GM12865 (cell line): ENCODE measurements at regions not wholly inside any gene's neighbourhood (a gene's known extent, or its start where the extent isn't known, plus 50 kb on each side); places are given as distances from the start of the nearest gene placed in this dataset.

Experiments
- DNase-seq: peaks from one replicate; pipeline ENCODE4 v3.0.0; 2010; ENCODE audit warnings: low read depth
- H3K4me3 ChIP-seq: 2 replicates; pipeline ENCODE4 v1.5.1; 2011; ENCODE audit warnings: mild to moderate bottlenecking, low read depth, low read length, control low read depth
- TF ChIP-seq, protein P1 (sequence below): IDR thresholded peaks from 2 replicates; pipeline ENCODE4 v1.5.1; 2011; ENCODE audit warnings: low read length, control low read depth, low read depth, inconsistent platforms; ENCODE audit not compliant: insufficient read depth; ENCODE audit errors: missing control alignments

DNA sequence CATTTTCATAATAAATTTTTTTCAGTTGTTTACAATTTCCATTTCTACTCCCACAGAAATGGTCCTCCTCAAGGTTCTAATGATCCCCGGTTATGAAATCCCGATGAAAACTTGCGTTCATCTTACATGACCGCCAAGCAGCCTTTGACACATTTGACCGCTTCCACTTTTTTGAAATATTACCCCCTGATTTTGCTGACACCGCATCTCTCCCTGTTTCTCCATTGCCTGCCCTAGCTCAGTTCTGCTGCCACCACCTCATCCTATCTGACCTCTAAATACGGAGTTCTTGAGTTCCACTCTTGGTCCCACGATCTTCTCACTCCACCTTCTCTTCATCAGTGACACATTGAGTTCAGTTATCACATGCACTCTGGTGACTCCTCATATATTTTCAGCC is 74.1 kb downstream of the SLC35B3 start:
- no peak overlapping the region for H3K4me3 ChIP-seq
- no peak for DNase-seq
- TF ChIP-seq, protein P1, sequence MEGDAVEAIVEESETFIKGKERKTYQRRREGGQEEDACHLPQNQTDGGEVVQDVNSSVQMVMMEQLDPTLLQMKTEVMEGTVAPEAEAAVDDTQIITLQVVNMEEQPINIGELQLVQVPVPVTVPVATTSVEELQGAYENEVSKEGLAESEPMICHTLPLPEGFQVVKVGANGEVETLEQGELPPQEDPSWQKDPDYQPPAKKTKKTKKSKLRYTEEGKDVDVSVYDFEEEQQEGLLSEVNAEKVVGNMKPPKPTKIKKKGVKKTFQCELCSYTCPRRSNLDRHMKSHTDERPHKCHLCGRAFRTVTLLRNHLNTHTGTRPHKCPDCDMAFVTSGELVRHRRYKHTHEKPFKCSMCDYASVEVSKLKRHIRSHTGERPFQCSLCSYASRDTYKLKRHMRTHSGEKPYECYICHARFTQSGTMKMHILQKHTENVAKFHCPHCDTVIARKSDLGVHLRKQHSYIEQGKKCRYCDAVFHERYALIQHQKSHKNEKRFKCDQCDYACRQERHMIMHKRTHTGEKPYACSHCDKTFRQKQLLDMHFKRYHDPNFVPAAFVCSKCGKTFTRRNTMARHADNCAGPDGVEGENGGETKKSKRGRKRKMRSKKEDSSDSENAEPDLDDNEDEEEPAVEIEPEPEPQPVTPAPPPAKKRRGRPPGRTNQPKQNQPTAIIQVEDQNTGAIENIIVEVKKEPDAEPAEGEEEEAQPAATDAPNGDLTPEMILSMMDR, result no peak

DNA sequence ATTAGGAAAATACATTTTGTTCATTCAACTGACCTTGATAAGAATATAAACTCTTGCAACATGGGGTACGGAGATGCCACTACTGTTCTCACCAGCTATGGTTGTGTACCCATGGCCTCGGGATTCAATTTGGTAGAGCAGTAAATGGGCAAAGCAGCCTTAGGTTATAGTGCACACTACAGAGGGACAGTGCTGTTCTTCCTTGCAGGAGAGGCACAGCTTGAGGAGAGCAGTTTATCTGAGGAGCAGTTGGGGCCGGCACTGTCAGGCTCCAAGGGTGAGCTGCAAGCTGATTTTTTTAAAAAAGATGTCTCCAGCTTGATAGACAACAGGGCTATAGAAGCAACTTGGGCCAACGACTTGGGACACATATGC is 82.4 kb downstream of the SLC35B3 start:
- no peak overlapping the region for H3K4me3 ChIP-seq
- TF ChIP-seq, protein P1, result no peak
- no peak for DNase-seq

DNA sequence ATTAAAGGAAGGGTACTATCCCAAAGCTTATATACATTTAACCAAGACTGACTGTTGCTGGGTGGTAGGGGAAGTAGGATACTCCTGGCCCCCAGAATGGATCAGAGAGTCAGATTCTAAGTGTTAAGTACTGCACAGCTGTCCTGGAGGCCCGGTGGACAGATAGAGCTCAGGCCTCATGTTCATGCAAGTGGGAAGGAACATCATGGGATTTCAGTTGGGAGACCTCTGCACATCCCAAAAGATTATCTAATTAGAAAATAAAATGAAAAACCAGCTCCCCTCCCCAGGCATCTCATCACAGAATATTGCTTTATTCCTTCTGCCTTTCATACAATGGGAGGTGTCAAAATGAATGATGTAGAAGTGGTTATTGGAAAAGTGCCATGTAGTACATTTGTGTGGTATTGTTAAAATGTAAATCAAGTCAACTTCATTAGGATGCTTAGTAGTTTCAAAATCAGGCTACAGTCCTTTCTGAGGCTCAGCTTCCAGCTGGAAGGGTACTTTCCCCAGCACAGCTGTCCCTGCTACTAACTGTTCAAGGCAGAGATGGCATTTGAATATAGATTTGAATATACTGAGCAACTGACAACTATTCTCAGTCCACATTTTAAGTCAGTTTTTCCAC is 82.9 kb downstream of the SLC35B3 start:
- no peak for DNase-seq
- H3K4me3 ChIP-seq, result no peak overlapping the region
- TF ChIP-seq, protein P1, result no peak

DNA sequence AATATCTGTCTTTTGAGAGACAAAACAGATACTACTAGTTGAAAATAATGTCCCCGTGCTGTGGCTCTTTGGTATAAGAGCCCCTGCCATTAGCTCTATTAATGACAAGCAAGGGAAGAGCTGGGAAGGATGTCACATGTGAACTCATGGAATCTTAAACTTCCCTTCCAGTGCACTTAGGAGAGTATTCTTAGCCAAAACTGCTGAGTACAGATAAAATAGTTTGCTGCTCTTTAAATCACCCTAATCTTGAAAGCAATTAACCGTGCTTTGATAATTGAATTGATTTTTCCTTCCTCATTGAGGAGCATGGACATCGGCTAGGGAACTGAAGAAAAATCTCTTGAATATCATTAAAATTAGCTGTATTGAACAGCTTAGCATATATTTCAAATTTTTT is 91.7 kb downstream of the SLC35B3 start:
- TF ChIP-seq, protein P1, result no peak
- DNase-seq, result no peak
- no peak overlapping the region for H3K4me3 ChIP-seq

DNA sequence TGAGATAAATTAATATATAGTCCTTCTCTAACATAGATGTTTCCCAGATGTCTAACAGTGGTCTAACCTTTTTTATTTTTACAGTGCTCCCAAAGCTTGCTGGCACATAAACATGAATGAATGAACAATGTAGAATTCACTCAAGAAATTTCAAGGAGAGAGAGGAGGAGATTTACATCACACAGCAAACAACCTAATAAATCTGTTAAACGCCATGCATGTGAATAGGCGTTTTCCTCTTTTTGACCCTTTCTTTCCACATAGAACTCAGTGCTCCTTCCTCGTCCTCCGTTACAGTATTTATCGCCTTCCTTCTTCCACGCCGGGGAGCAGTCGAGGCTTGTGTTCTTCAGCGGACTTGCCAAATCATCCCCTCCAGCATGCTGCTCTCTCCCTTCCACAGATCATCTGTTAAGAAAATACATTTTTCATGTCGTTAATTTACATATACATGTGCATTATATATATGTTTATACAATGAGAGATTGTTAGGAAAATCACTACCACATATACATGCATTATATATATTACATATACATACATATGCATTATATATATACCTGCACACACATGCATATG is 93.0 kb downstream of the SLC35B3 start:
- H3K4me3 ChIP-seq, result no peak overlapping the region
- DNase-seq, result no peak
- TF ChIP-seq, protein P1, result no peak

DNA sequence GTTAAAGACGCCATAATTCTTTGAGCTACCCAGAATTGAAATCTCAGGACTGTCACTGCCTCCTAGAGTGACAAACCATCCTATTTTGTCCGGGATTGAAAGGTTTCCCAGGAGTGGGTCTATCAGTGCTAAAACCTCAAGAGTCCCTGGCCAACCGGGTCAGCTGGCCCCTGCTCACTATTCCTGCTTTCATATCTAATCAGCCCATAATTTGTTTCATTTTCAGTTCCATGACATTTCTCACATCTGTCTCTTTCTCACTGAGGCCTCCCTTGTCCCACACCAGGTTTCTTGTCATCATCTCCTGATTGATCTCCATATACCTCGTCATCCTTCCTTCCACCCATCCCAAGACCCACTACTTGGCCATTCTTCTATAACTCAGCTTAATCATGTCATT is 98.2 kb downstream of the SLC35B3 start:
- TF ChIP-seq, protein P1, result no peak
- H3K4me3 ChIP-seq, result no peak overlapping the region
- no peak for DNase-seq
